NCI-H774 (cell line): ENCODE measurements at regions not wholly inside any gene's neighbourhood (a gene's known extent, or its start where the extent isn't known, plus 50 kb on each side); places are given as distances from the start of the nearest gene placed in this dataset.

Source experiments
- DNase-seq: peaks from one replicate; lab custom pipeline; 2025; lab: John Stamatoyannopoulos, UW

- no peak for DNase-seq
These were observed 171.5 kb upstream of the DUSP10 start for GRCh38 chr1:221913351-221913892.

DNA sequence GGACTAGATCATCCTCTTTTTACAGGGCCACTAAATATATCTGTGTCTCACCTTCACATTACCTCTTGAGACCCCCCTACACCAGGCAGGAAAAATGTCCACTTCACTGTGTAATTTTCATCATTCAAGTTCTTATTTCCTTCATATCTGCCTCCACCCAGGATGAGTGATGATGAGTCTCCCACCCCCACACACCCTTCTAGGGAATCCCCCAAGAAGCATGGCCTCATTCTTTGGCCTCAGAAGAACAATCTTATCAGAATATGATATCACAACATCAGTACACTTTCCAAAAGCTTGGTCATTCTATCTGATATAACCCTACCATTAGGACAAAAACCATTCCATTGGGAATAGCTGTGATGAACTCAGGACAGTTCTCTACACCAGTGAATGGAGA, 170.3 kb upstream of the DUSP10 start:
- DNase-seq = no peak

- DNase-seq = no peak
These were observed 169.8 kb upstream of the DUSP10 start for GRCh38 chr1:221911714-221912113.

DNA sequence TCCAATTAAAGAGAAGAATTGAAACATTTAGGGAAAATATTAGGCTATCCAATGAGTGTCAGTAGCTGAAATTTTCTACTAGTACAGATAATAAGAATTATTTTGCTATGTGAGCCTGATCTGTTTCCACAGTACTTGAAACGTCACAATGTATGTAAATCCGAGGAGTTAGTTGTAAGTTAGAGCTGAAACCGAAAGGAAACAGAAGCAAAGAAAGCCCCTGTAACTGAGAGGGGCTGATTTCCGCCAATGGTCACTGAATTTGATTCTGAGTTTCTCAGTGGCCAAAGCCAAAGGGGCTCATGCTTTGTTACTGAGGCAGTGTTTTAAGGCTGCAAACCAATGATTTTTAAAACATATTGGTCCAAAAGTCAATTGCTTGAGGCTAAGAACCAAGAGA, 168.3 kb upstream of the DUSP10 start:
- no peak for DNase-seq

DNA sequence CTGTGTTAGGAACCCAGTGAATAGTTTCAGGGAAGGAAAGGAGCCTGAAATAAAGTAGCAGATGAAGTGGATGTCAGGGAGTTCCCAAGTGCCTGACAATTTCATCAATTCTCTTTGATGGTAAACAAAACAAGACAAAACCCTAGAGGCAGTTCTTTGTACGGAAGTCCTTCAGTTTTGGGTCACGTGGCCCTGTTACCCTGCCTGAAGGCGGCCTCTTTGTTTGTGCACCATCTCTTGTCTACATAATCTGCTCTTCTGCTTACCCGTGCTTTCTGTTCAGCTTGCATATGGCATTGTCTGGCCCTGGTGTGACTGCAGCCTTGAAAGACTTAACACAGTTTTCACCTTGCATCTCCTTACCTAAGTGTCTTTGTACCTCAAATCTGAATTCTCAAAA, 166.7 kb upstream of the DUSP10 start:
- DNase-seq = peak; percentile 28

DNA sequence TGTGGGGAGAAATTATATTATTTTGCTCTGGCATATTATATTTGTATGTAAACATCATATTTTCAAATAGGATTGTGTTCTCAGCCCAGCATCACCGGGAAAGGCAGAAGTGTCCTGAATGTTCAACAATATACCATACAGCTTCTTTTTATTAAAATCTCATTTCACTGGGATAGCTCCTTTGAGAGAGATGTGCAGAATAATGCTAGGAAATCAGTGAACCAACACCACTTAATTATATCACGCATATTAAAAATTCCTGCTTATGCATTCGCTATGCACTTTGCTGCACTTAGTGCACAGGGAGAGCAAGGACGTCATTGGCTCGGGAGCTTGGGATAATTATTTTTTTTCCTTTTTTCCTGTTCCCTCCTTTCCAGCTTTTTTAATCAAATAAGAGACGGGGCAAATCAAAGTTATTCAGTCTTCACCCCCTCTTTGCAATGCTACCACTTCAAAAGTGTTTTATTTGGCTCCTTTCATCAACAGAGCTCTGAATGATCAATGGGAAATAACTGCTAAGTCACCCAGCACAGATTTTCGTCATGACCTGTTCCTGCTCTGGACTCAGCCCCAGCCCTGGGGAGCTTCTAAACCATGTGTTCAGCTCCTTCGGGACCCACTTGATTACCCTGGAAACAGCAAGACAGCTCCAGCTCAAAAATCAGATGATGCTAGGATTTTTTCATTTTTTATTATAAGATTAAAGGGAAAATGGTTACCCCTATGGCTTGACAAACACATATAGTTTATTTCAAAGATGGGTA, 165.5 kb upstream of the DUSP10 start:
- no peak for DNase-seq

DNA sequence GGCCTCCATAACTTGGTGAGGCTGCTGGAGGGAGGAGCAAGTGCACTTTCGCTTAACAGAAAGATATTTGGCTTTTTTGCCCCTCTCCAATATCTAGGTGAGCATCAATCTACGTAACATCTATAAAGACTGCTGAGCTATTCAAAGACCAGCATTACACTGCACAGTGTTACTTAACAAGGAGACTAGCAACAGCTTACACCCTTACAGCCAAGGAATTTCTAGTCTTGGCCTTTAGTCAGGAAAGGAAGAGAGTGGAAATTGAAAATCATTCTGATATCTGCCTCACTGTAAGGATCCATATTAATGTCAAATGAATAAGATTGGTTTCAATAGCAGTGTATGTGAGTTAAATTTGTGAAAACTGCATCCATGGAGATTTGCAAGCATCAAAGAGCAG, 163.9 kb upstream of the DUSP10 start:
- no peak for DNase-seq

GRCh38 chr1:221904319-221904718, 162.4 kb upstream of the DUSP10 start:
- DNase-seq = no peak

DNA sequence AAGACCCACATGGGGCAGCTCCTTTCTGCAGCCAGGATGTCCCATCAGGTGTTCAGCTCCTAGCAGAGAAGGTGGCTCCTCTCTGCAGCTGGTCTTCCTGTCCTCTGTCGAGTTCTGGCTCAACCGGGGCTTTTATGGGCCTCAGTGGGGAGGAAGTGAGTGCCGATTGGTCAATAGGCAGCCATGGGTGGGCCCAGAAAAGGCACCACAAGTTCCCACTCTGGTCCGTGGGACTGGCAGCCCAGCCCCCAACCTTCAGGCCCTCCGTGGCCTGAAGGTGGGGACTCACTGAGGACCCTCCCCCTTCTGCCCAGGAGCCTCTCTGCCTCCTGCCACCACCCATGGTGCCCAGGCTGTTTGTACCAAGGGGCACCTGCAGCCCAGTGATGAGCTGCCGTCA, 161.7 kb upstream of the DUSP10 start:
- DNase-seq = no peak

DNA sequence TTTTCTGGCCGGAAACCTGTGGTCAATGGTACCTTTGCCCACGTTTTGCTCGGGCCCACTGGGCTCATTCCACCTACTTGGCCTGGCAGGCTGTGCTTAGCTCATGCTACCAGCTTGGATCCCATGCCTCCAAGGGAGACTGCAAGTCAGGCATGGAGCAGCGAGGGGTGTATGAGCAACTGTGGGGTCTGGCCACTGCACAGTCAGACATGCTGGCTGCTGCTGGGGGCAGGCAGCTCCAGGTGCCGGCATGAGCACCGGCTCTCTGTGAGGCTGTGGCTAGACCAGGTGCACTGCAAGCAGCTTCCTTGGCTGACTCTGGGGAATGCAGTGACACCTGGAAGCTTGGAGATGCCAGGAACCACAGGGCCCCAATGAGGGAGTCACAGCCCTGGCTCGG, 161.1 kb upstream of the DUSP10 start:
- no peak for DNase-seq

DNA sequence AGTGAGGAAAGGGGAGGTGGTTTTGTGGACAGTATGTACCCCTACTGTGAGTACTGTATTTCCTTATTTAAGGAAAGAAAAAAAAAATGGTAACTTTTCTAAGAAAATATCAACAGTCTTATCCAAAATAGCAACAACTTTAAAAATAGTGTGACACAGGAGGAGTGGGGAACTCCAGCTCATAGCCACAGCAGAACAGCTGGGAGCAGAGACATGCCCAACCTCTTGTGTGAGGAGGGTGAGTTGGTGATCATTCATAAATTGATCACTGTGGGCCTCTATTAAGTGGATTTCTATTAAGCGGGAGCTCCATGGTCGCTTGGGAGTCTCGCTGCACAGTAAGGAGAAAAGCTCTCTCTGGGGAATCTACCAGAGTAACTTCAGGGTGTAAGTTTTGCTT, 158.8 kb upstream of the DUSP10 start:
- no peak for DNase-seq

- no peak for DNase-seq
These were observed 155.4 kb upstream of the DUSP10 start for GRCh38 chr1:221897321-221897721.

DNA sequence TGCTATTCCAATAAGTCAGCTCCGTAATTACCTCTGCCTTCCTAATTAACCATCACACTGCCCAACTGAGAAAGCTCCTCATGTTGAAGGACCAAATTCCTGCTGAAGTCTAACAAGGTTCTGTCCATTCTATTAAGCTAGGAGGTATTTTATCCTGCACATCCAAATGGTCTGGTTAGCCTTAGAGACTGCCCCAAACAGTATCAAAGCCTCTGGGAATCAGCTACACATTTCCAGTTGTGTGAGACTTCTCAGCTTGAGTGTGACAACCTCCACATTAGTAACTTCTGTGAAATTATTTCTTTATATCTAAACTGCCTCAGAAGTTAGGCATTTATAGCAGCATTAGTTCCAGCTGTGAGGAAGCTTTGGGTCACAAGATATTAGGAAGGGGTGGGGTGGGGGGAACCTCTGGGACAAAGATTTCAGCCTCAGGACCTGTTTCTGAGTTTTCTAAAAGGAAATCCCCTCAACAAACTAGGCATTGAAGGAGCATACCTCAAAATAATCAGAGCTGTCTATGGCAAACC, 150.5 kb upstream of the DUSP10 start:
- DNase-seq = no peak

DNA sequence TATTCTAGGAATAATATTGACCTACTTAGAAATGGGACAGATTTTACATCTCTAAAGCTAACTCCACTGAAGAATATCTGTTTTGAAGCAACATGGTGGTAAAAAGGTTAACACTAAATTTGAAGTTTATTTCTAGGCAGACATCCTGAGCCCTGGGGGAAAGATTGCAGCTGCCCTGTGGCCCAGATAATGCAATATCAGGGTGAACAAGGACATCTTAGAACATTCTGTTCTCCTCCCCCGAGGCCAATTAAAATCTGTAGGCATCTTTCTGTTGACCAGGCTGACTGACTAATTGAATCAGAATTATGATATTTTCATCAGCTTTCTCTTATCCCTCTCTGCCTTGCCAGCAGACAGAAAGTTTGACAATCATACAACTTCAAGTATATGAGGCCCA, 149.8 kb upstream of the DUSP10 start:
- no peak for DNase-seq

DNA sequence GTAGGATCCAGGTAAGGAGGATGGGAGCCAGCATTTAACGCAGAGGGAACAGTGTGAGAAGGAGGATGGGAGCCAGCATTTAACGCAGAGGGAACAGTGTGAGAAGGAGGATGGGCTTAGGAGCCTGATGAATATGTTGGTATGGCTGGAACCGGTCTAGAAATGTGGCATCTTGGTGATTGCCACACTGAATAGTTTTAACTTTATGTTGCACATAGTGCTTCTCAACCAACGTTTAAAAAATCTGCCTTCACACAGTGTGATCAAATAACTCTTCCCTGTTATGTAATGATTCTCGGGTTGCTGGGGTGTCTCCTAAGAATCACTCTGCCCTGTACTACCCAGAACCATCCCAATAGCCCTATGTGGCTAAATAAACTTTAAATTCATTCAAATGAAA, 146.9 kb upstream of the DUSP10 start:
- DNase-seq = no peak

- no peak for DNase-seq
These were observed 146.3 kb upstream of the DUSP10 start for GRCh38 chr1:221888218-221888617.

DNA sequence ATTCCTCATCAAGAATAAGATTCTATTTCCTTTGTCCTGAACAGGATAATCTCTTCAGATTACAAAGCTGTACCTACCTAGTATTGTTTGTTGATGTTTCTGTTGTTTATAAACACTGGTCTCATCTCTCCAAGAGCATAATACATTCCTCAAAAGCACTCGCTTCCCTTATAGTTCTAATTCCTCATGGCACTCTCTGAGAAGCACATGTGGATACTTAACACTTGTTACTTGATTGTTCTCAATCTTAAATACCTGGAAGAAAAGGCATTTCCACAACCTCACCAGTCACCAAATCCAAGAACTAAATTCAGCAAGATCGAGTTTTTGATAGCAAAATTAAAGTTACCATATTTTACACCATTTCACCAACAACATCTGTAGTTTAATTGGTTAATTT, 145.9 kb upstream of the DUSP10 start:
- DNase-seq = no peak

GRCh38 chr1:221887415-221887746, 145.5 kb upstream of the DUSP10 start:
- no peak for DNase-seq

- peak; percentile 28 for DNase-seq
These were observed 145.0 kb upstream of the DUSP10 start for GRCh38 chr1:221886743-221887414.

DNA sequence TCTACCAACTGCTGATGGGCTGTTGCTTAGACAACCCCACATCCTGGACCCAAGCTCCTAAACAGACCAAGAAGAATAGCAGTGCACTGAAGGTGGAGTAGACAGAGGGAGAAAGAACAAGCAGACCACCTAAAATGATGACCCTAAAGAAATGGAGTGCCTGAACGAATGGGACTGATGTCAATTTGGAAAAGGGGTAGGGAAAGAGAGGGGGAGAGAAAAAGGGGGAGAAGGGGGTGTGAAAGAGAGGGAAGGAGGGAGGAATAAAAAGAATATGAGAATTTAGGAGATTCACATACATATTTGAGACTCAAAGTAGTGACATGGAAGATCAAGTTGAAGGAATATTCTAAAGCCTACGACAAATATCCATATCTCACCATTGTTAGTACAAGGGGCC, 144.4 kb upstream of the DUSP10 start:
- DNase-seq = no peak

DNA sequence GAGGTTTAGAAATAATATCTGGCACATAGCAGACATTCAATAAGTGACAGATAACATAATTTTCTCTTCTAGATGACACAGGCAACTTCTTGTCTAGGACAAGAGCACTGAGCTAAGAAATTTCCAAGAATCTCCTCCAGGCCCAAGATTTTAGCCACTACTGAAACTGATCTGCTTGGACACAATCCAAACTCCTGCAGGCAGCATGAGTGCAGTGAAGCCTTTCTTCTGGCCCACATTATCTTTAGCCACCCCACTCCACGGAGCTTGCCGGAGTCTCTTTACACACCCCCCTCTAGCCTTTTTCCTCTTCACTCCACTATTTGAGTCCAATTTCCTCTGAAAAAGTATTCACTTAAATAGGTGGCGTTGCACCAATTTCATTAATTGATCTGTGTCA, 142.9 kb upstream of the DUSP10 start:
- no peak for DNase-seq

DNA sequence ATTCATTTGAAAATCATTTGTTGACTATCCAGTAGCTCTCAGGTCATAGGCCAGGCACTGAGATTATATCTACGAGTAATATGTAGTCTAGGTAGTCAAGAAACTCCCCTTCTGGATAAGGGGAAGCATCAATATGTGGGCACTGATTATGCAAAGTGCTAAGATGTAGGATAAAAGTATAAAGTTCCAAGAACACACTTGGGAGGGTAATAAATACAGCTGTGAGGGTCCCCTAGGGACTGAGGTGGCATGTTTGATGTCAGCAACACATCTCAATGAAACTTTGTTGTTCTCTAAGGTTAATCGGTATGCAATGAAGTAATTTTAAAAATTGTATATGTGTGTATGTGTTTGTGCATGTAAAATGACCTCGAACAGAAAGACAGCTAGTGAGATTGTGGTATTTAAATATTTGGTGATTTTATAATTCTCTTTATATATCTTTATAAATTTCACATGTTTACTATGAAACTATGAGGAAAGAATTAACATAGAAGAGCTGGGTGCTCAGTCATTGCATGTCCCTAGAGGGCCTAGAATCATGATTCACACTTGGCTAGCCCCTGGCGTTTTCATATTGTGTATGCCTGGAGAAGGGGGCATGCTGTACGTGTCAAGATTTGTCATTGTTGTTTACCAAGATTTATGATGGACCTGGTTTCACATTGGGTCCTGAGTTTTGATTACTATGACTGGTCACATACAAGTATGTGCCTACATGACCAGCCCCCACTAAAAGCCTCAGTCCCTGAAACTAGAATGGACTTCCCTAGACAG, 140.1 kb upstream of the DUSP10 start:
- DNase-seq = no peak

DNA sequence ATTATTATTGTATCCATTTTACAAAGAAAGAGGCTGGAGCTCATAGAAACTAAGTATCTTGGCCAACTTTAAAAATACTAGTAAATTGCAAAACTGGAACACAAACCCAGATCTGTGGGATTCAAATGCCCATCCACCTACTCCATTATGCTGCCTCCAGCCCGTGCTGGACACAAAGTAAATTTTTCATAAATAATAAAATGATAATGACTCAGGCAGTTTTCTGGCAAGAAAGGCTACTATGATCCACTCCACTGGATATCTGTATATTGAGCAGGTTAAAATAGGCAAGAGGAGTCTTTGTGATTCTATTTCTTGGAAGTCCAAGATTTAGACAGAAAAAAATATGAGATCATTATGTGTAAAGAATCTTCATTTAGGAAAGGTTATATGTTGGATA, 138.3 kb upstream of the DUSP10 start:
- no peak for DNase-seq
